SK-N-SH treated with all-trans-retinoic acid at 6 μM for 48 hours (cell line): ENCODE measurements at regions not wholly inside any gene's neighbourhood (a gene's known extent, or its start where the extent isn't known, plus 50 kb on each side); places are given as distances from the start of the nearest gene placed in this dataset.
A peak's percentile ranks its signal among the peaks of the same experiment; 100 is the strongest.

Experiments used
- BACH2 ChIP-seq: fragments of 250-450 bp; sonication (Bioruptor Pico); IDR thresholded peaks from 2 replicates; pipeline ENCODE4 v1.9.0; 2021; ENCODE audit warnings: mild to moderate bottlenecking, borderline replicate concordance
- GLIS3 ChIP-seq: fragments of 250-450 bp; sonication (Bioruptor Pico); IDR thresholded peaks from 2 replicates; pipeline ENCODE4 v1.5.0; 2020; ENCODE audit warnings: mild to moderate bottlenecking, moderate library complexity
- ISL1 ChIP-seq: fragments of 250-450 bp; sonication (Bioruptor Pico); IDR thresholded peaks from 2 replicates; pipeline ENCODE4 v2.1.2; 2022; ENCODE audit warnings: mild to moderate bottlenecking, moderate library complexity
- OSR1 ChIP-seq: fragments of 250-450 bp; sonication (Bioruptor Pico); IDR thresholded peaks from 2 replicates; pipeline ENCODE4 v1.8.0; 2022; ENCODE audit warnings: moderate library complexity, mild to moderate bottlenecking, inconsistent platforms
- PPARA ChIP-seq: fragments of 250-450 bp; sonication (Bioruptor Pico); IDR thresholded peaks from 2 replicates; pipeline ENCODE4 v1.5.0; 2020; ENCODE audit warnings: mild to moderate bottlenecking, borderline replicate concordance
- SNAI2 ChIP-seq: fragments of 250-450 bp; sonication (Bioruptor Pico); IDR thresholded peaks from 2 replicates; pipeline ENCODE4 v1.5.0; 2020; ENCODE audit warnings: mild to moderate bottlenecking, moderate library complexity

- TF ChIP-seq PPARA (peak; percentile 63; the same call in 1 of the 2 replicates), OSR1 (CRISPR knock-in tag) (no peak), SNAI2 (CRISPR knock-in tag) (peak; percentile 97), BACH2 (CRISPR knock-in tag) (no peak; the same call in 1 of the 2 replicates), ISL1 (CRISPR knock-in tag) (peak; percentile 93), GLIS3 (CRISPR knock-in tag) (peak; percentile 88; the same call in 1 of the 2 replicates)
Observed at GRCh38 chr7:25656581-25657026, 428.3 kb upstream of the NPVF start.
